Panc1 (cell line): ENCODE measurements at regions not wholly inside any gene's neighbourhood (a gene's known extent, or its start where the extent isn't known, plus 50 kb on each side); places are given as distances from the start of the nearest gene placed in this dataset.

ENCODE experiments used
- ATAC-seq: fragments of 200-7000 bp; cut with Tn5 transposase; 2 replicates; pipeline ENCODE4 v1.9.1; 2020; ENCODE audit warnings: mild to moderate bottlenecking, moderate library complexity
- BruUV-seq: library from RNA; stranded (reverse); fragments of 400-500 nt; replicated peaks from 2 replicates; lab custom pipeline; 2021; lab: Mats Ljungman, UMichigan
- CTCF ChIA-PET: fragments of 300-600 bp; sonication (Branson Sonifier 250); formaldehyde crosslinking; loops from one replicate; lab custom pipeline; 2022; ENCODE audit warnings: antibody characterized with exemption; lab: Charles Lee
- POLR2A ChIA-PET: fragments of 300-600 bp; sonication (Branson Sonifier 250); formaldehyde crosslinking; loops from one replicate; lab custom pipeline; 2022; ENCODE audit warnings: antibody characterized with exemption; lab: Charles Lee
- DNase-seq: peaks from one replicate; pipeline ENCODE4 v3.0.0-alpha.2; 2010; ENCODE audit warnings: low read depth, low spot score
- H3K27ac ChIP-seq: 2 replicates; pipeline ENCODE4 v1.5.1; 2011; ENCODE audit warnings: mild to moderate bottlenecking, low read length, inconsistent platforms
- H3K27me3 ChIP-seq: fragments of 200-500 bp; sonication (Bioruptor generic); 2 replicates; pipeline ENCODE4 v1.6.0; 2014; ENCODE audit warnings: low read length, inconsistent platforms; ENCODE audit not compliant: control insufficient read depth, insufficient read depth
- H3K36me3 ChIP-seq: fragments of 200-500 bp; sonication (Bioruptor generic); 2 replicates; pipeline ENCODE4 v1.5.1; 2014; ENCODE audit warnings: inconsistent platforms, mild to moderate bottlenecking, low read length, moderate library complexity; ENCODE audit not compliant: control insufficient read depth, insufficient read depth
- H3K4me1 ChIP-seq: 2 replicates; pipeline ENCODE4 v1.5.1; 2011; ENCODE audit warnings: inconsistent platforms, mild to moderate bottlenecking, low read length, moderate library complexity; ENCODE audit not compliant: control insufficient read depth, insufficient read depth
- H3K4me3 ChIP-seq, 2 experiments: 2 replicates each; pipeline ENCODE4 v1.5.1; 2011 to 2012; ENCODE audit warnings: low read depth in 2 of 2, low read length in 2 of 2, mild to moderate bottlenecking in 2 of 2, inconsistent platforms in 1 of 2, moderate library complexity in 1 of 2
- H3K9me3 ChIP-seq: fragments of 200-500 bp; sonication (Bioruptor generic); 2 replicates; pipeline ENCODE4 v1.5.1; 2014; ENCODE audit warnings: low read depth, mild to moderate bottlenecking, inconsistent platforms, low read length, moderate library complexity; ENCODE audit not compliant: control insufficient read depth, insufficient read depth
- POLR2AphosphoS5 ChIP-seq: IDR thresholded peaks from 2 replicates; pipeline ENCODE4 v1.6.1; 2012; ENCODE audit warnings: mild to moderate bottlenecking, low read depth, low read length, moderate library complexity
- SIN3A ChIP-seq: IDR thresholded peaks from 2 replicates; pipeline ENCODE4 v1.6.1; 2012; ENCODE audit warnings: low read depth, mild to moderate bottlenecking, low read length, moderate library complexity, borderline replicate concordance; ENCODE audit not compliant: insufficient read depth
- TCF7L2 ChIP-seq: IDR thresholded peaks from 2 replicates; pipeline ENCODE4 v1.6.1; 2011; ENCODE audit warnings: mild to moderate bottlenecking, low read depth, low read length, inconsistent platforms
- in situ Hi-C: cut with HindIII; loops from 2 replicates; pipeline ENCODE4 v1.10.0; 2016; ENCODE audit warnings: low sequenced_read_pairs, low pct_unique_long_range_greater_than_20kb
- intact Hi-C: fragments of 100-400 bp; cut with micrococcal nuclease; formaldehyde crosslinking; loops from one replicate; pipeline ENCODE4 v1.10.0; 2022; ENCODE audit not compliant: unreplicated experiment
- TF ChIP-seq, protein P1 (sequence below): fragments of 450-650 bp; IDR thresholded peaks from 2 replicates; pipeline ENCODE4 v1.5.1; 2017; ENCODE audit warnings: mild to moderate bottlenecking
- TF ChIP-seq, protein P2 (sequence below), 2 experiments: IDR thresholded peaks; 2 replicates each; pipeline ENCODE4 v1.6.1; 2011 to 2012; ENCODE audit warnings: low read depth in 2 of 2, control low read depth in 1 of 2, low read length in 1 of 2, mild to moderate bottlenecking in 1 of 2, moderate library complexity in 1 of 2; ENCODE audit not compliant: insufficient read depth in 1 of 2

DNA sequence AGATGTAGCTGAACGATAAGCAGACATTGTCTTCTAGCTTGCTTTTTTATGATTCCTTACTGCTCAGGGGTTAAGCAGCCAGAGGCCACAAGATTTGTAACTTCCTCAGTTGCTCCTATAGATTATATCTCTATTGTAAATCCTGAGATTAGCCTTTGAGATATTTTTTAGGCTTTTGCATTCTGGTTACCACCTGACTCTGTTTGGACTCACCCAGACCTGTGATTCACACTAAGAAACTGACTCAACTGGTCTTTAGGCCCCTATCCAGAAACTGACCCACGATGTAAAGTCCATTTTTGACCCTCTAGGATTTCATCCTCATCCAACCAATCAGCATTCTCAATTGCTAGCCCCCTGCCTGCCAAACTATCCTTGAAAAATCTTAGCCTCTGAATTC, 194.4 kb downstream of the RASSF9 start:
- Histone ChIP-seq H3K27ac (no peak overlapping the region), H3K4me3 (no peak overlapping the region), H3K4me1 (no peaks in the 10 kb centered on the region), H3K36me3 (no peaks in the 10 kb centered on the region), H3K27me3 (no peaks in the 10 kb centered on the region), H3K9me3 (no peaks in the 10 kb centered on the region)
- in situ Hi-C loops (no loop called here), intact Hi-C loops (no loop called here)
- TF ChIP-seq SIN3A (no peak), POLR2AphosphoS5 (no peak), TCF7L2 (no peak)
- TF ChIP-seq, protein P1, sequence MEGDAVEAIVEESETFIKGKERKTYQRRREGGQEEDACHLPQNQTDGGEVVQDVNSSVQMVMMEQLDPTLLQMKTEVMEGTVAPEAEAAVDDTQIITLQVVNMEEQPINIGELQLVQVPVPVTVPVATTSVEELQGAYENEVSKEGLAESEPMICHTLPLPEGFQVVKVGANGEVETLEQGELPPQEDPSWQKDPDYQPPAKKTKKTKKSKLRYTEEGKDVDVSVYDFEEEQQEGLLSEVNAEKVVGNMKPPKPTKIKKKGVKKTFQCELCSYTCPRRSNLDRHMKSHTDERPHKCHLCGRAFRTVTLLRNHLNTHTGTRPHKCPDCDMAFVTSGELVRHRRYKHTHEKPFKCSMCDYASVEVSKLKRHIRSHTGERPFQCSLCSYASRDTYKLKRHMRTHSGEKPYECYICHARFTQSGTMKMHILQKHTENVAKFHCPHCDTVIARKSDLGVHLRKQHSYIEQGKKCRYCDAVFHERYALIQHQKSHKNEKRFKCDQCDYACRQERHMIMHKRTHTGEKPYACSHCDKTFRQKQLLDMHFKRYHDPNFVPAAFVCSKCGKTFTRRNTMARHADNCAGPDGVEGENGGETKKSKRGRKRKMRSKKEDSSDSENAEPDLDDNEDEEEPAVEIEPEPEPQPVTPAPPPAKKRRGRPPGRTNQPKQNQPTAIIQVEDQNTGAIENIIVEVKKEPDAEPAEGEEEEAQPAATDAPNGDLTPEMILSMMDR: no peak
- TF ChIP-seq, protein P2, sequence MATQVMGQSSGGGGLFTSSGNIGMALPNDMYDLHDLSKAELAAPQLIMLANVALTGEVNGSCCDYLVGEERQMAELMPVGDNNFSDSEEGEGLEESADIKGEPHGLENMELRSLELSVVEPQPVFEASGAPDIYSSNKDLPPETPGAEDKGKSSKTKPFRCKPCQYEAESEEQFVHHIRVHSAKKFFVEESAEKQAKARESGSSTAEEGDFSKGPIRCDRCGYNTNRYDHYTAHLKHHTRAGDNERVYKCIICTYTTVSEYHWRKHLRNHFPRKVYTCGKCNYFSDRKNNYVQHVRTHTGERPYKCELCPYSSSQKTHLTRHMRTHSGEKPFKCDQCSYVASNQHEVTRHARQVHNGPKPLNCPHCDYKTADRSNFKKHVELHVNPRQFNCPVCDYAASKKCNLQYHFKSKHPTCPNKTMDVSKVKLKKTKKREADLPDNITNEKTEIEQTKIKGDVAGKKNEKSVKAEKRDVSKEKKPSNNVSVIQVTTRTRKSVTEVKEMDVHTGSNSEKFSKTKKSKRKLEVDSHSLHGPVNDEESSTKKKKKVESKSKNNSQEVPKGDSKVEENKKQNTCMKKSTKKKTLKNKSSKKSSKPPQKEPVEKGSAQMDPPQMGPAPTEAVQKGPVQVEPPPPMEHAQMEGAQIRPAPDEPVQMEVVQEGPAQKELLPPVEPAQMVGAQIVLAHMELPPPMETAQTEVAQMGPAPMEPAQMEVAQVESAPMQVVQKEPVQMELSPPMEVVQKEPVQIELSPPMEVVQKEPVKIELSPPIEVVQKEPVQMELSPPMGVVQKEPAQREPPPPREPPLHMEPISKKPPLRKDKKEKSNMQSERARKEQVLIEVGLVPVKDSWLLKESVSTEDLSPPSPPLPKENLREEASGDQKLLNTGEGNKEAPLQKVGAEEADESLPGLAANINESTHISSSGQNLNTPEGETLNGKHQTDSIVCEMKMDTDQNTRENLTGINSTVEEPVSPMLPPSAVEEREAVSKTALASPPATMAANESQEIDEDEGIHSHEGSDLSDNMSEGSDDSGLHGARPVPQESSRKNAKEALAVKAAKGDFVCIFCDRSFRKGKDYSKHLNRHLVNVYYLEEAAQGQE (IDR thresholded peaks at IDR 0.05; ENCODE audit: insufficient read depth in 1 of 2, low read depth in 2 of 2, low read length in 1 of 2): no peak
- DNase-seq (no peak), ATAC-seq (no peak)
- ChIA-PET POLR2A (no interaction called here), CTCF (no interaction called here)
- no TSS peak for BruUV-seq

DNA sequence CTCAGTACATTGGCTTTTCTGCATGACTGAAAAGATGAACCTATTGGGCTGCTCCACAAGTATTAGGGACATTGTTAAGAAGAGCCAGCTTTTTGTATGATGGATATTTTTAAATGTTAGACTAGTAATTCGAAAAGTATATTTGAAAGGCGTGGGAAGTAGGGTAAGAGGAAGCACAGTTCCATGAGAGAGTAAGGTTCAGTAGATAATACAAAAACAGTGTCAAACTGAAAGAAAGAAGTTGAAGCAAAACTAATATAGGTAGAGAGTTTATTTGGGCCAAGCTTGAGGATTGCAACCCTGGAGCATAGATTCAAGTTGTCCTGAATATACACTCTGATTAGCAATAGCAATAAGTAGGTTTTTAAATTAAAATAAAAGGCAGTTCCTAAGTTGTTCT, 193.9 kb downstream of the RASSF9 start:
- CTCF ChIA-PET: no interaction called here
- Histone ChIP-seq H3K27ac (no peak overlapping the region), H3K4me1 (no peaks in the 10 kb centered on the region), H3K9me3 (no peaks in the 10 kb centered on the region), H3K4me3 (no peak overlapping the region), H3K36me3 (no peaks in the 10 kb centered on the region), H3K27me3 (no peaks in the 10 kb centered on the region)
- no peak for DNase-seq
- intact Hi-C loops (no loop called here), in situ Hi-C loops (no loop called here)
- TF ChIP-seq, protein P2 (IDR thresholded peaks at IDR 0.05; ENCODE audit: insufficient read depth in 1 of 2, low read depth in 2 of 2, low read length in 1 of 2): no peak
- TF ChIP-seq POLR2AphosphoS5 (no peak), SIN3A (no peak), TCF7L2 (no peak)
- TF ChIP-seq, protein P1: no peak
- BruUV-seq: no TSS peak
- POLR2A ChIA-PET: no interaction called here
- ATAC-seq: no peak
